ENCODE measurements at regions not wholly inside any gene's neighbourhood (a gene's known extent, or its start where the extent isn't known, plus 50 kb on each side); places are given as distances from the start of the nearest gene placed in this dataset.

DNA sequence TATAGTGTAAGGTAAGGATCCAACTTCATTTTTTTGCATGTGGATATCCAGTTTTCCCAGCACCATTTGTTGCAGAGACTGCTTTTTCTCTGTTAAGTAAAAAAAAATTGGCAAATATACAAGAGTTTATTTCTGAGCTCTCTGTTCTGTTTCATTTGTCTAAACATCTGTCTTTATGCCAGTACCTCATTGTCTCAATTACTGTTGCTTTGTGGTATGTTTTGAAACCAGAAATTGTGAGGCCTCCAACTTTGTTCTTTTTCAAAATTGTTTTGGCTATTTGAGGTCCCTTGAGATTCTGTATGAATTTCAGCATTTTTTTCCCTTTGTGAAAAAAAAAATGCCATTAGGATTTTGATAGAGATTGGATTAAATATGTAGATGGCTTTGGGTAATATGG is 150.5 kb downstream of the MINAR1 start:
- intact Hi-C loops (cut with DNase I): no loop called here
- no peak for DNase-seq
- TF ChIP-seq, protein P1, sequence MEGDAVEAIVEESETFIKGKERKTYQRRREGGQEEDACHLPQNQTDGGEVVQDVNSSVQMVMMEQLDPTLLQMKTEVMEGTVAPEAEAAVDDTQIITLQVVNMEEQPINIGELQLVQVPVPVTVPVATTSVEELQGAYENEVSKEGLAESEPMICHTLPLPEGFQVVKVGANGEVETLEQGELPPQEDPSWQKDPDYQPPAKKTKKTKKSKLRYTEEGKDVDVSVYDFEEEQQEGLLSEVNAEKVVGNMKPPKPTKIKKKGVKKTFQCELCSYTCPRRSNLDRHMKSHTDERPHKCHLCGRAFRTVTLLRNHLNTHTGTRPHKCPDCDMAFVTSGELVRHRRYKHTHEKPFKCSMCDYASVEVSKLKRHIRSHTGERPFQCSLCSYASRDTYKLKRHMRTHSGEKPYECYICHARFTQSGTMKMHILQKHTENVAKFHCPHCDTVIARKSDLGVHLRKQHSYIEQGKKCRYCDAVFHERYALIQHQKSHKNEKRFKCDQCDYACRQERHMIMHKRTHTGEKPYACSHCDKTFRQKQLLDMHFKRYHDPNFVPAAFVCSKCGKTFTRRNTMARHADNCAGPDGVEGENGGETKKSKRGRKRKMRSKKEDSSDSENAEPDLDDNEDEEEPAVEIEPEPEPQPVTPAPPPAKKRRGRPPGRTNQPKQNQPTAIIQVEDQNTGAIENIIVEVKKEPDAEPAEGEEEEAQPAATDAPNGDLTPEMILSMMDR (IDR thresholded peaks at IDR 0.05): no peak

DNA sequence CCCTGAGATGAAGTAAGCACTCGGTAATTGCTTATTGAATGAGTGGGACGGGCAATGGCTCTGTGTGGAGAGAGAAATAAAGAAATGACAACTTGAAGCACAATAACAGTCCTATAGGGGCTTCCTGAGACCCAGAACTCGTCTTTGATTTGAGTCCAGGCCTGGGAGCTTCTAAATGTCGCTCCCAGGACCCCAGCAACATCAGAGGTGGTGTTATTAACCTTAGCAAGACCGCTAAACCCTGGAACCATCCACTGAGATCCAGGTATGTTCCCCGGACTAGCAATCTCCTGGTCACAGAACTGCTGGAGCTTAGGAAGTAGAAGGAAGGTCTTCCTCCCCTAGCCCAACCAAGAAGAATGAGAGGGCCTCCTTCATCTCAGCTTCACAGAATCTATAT is 160.0 kb downstream of the MINAR1 start:
- DNase-seq: no peak
- H3K9me3 ChIP-seq: no peaks in the 10 kb centered on the region
- WGBS, 2 donors: 74 to 75% methylated on average over 6 of the region's 6 CpGs
- no peak for ATAC-seq
- no peaks in the 10 kb centered on the region for H3K4me1 ChIP-seq
- TF ChIP-seq, protein P1 (IDR thresholded peaks at IDR 0.05): no peak
- no peak overlapping the region for H3K27ac ChIP-seq
- no peaks in the 10 kb centered on the region for H3K36me3 ChIP-seq
- peaks cover 0 to 36% (median 11%) of the 10 kb centered on the region in 7 donors for H3K27me3 ChIP-seq
- intact Hi-C loops (cut with DNase I): loop anchor here in 5 of 10 donors (5.0 to 10.0 kb wide), 2 partner anchors 207 to 210 kb away; no protein-coding TSS in a partner anchor
- H3K4me3 ChIP-seq: no peak overlapping the region

More for the DNA sequence above, 150.5 kb downstream of the MINAR1 start:
- peaks cover 0 to 17% (median 0%) of the 10 kb centered on the region in 7 donors for H3K27me3 ChIP-seq
- no peaks in the 10 kb centered on the region for H3K9me3 ChIP-seq
- no peak overlapping the region for H3K4me3 ChIP-seq
- H3K27ac ChIP-seq: no peak overlapping the region
- ATAC-seq: no peak
- H3K4me1 ChIP-seq: no peaks in the 10 kb centered on the region
- no peaks in the 10 kb centered on the region for H3K36me3 ChIP-seq

DNA sequence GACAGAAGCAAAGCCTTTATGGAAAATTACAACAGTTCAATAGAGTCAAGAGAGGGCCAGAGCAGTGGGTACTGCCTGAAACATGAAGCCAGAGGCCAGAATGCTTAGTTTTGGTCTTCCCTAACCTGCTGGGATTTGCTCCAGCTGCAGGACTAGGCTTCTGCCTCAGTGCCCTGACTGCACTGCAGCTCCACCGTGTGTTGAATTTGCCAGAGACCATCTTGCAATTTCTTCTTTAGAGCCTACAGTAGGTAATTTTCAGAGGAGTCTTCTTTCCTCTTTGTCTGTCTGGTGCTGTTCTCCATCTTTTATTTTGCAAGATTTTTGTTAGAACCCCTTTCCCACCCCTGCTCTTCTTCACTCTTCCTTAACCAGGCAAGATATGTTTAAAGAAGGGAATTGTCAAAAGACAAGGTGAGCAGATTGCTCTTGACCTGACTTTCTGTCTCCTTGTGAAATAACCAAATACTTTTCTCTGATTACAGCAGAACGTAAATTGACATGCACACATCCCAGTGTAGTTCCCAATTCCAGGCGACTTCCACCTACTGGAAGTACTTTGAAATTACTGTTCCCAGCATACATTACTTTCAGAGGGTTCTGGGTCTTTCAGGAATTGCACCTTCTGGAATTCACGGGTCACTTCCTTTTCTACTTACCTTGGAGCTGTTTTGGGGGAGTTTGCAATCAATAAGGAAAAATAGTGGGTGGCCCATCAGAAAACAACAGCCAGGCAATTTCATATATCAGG is 161.2 kb downstream of the MINAR1 start:
- WGBS, 2 donors: 24 to 28% methylated on average over 4 of the region's 4 CpGs
- peaks cover 0 to 28% (median 11%) of the 10 kb centered on the region in 7 donors for H3K27me3 ChIP-seq
- TF ChIP-seq, protein P1 (IDR thresholded peaks at IDR 0.05): peak in 1 of 9 donors; percentile 15
- H3K36me3 ChIP-seq: no peaks in the 10 kb centered on the region
- DNase-seq (no peak), ATAC-seq (no peak)
- no peak overlapping the region for H3K27ac ChIP-seq
- H3K4me1 ChIP-seq: no peaks in the 10 kb centered on the region
- intact Hi-C loops (cut with DNase I): loop anchor here in 5 of 10 donors (5.0 to 10.0 kb wide), 2 partner anchors 208 to 211 kb away; no protein-coding TSS in a partner anchor
- no peak overlapping the region for H3K4me3 ChIP-seq
- no peaks in the 10 kb centered on the region for H3K9me3 ChIP-seq

DNA sequence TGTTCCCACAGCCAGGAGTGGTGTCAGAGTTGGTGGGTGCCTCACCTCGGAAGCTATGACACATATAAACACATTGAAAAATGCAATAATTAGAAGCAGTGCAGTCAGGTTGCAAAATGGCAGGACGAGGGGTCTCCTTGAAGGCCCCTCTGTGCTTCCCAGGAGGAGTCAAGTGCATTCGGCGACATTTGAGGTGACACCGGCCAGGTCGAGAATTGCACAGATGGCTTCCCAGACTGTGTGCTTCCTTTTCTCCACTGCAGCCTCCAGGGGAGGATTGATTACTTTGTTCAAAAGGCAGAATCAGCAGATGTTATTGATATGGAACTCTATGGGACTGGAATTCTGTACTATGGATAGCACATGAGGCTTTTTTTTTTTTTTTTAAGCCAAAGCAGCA is 163.2 kb downstream of the MINAR1 start:
- Histone ChIP-seq H3K9me3 (no peaks in the 10 kb centered on the region), H3K4me3 (no peak overlapping the region), H3K36me3 (no peaks in the 10 kb centered on the region), H3K27me3 (peaks cover 0 to 23% (median 11%) of the 10 kb centered on the region in 7 donors), H3K4me1 (no peaks in the 10 kb centered on the region), H3K27ac (no peak overlapping the region)
- DNase-seq (no peak), ATAC-seq (no peak)
- 82 to 90% methylated on average over 6 of the region's 6 CpGs for WGBS, 2 donors
- TF ChIP-seq, protein P1 (IDR thresholded peaks at IDR 0.05): no peak
- intact Hi-C loops (cut with DNase I): loop anchor here in 6 of 10 donors (5.0 to 10.0 kb wide), 2 partner anchors 211 to 213 kb away; no protein-coding TSS in a partner anchor
